ENCODE measurements at regions not wholly inside any gene's neighbourhood (a gene's known extent, or its start where the extent isn't known, plus 50 kb on each side); places are given as distances from the start of the nearest gene placed in this dataset.

GRCh38 chr5:167905919-167906853 lies 385.3 kb upstream of the WWC1 start:
- TF ChIP-seq CTCF (IDR thresholded peaks at IDR 0.05; ENCODE audit: insufficient read depth, low read length, poor library complexity, severe bottlenecking) = no peak
- no peak for TF ChIP-seq EZH2phosphoT487 (conservative IDR thresholded peaks at IDR 0.05; ENCODE audit: low read length)

Measured in SU-DHL-6 (cell line).